ENCODE measurements at regions not wholly inside any gene's neighbourhood (a gene's known extent, or its start where the extent isn't known, plus 50 kb on each side); places are given as distances from the start of the nearest gene placed in this dataset.
"Not testable (repeated sequence)": the region's sequence is repeated elsewhere in the genome, so short reads cannot be mapped to it uniquely, and the experiment has no call there.

GRCh38 chr5:54792611-54793404 lies 192.6 kb downstream of the ESM1 start:
- in situ Hi-C loops (cut with HindIII; ENCODE audit: low sequenced_read_pairs): no loop called here

GRCh38 chr5:54787910-54788309 lies 197.5 kb downstream of the ESM1 start:
- in situ Hi-C loops (cut with HindIII; ENCODE audit: low sequenced_read_pairs); DNase-seq (ENCODE audit: low spot score): not testable (repeated sequence)

More at GRCh38 chr5:54792611-54793404, 192.6 kb downstream of the ESM1 start:
- peak; percentile 74 for DNase-seq (ENCODE audit: low spot score)

- peak; percentile 91 for DNase-seq (ENCODE audit: low spot score)
- in situ Hi-C loops (cut with HindIII; ENCODE audit: low sequenced_read_pairs): no loop called here
Observed at GRCh38 chr5:54785729-54786591, 199.4 kb downstream of the ESM1 start.

- no peak for DNase-seq (ENCODE audit: low spot score)
- in situ Hi-C loops (cut with HindIII; ENCODE audit: low sequenced_read_pairs): no loop called here
Observed at GRCh38 chr5:54778783-54779182, 206.6 kb downstream of the ESM1 start.

GRCh38 chr5:54775645-54776044 lies 209.7 kb downstream of the ESM1 start:
- DNase-seq (ENCODE audit: low spot score): peak; percentile 48
- in situ Hi-C loops (cut with HindIII; ENCODE audit: low sequenced_read_pairs): no loop called here

GRCh38 chr5:54774281-54775170 lies 210.9 kb downstream of the ESM1 start:
- no peak for DNase-seq (ENCODE audit: low spot score)
- in situ Hi-C loops (cut with HindIII; ENCODE audit: low sequenced_read_pairs): no loop called here

- in situ Hi-C loops (cut with HindIII; ENCODE audit: low sequenced_read_pairs): no loop called here
- DNase-seq (ENCODE audit: low spot score): no peak
Observed at GRCh38 chr5:54772684-54773083, 212.7 kb downstream of the ESM1 start.

- DNase-seq (ENCODE audit: low spot score): no peak
Observed at GRCh38 chr5:54772231-54772630, 213.2 kb downstream of the ESM1 start.

GRCh38 chr5:54769746-54770145 lies 215.6 kb downstream of the ESM1 start:
- no peak for DNase-seq (ENCODE audit: low spot score)
- in situ Hi-C loops (cut with HindIII; ENCODE audit: low sequenced_read_pairs): no loop called here

More at GRCh38 chr5:54772231-54772630, 213.2 kb downstream of the ESM1 start:
- in situ Hi-C loops (cut with HindIII; ENCODE audit: low sequenced_read_pairs): no loop called here

- DNase-seq (ENCODE audit: low spot score): no peak
- in situ Hi-C loops (cut with HindIII; ENCODE audit: low sequenced_read_pairs): no loop called here
Observed at GRCh38 chr5:54769072-54769471, 216.3 kb downstream of the ESM1 start.

GRCh38 chr5:54766748-54767147 lies 218.6 kb downstream of the ESM1 start:
- in situ Hi-C loops (cut with HindIII; ENCODE audit: low sequenced_read_pairs): no loop called here
- DNase-seq (ENCODE audit: low spot score): no peak

- in situ Hi-C loops (cut with HindIII; ENCODE audit: low sequenced_read_pairs): no loop called here
- DNase-seq (ENCODE audit: low spot score): no peak
Observed at GRCh38 chr5:54765165-54766028, 220.0 kb downstream of the ESM1 start.

- in situ Hi-C loops (cut with HindIII; ENCODE audit: low sequenced_read_pairs): no loop called here
- DNase-seq (ENCODE audit: low spot score): peak; percentile 49
Observed at GRCh38 chr5:54764102-54765090, 221.0 kb downstream of the ESM1 start.

GRCh38 chr5:54761213-54761701 lies 224.1 kb downstream of the ESM1 start:
- in situ Hi-C loops (cut with HindIII; ENCODE audit: low sequenced_read_pairs): no loop called here

GRCh38 chr5:54760182-54760935 lies 225.0 kb downstream of the ESM1 start:
- in situ Hi-C loops (cut with HindIII; ENCODE audit: low sequenced_read_pairs): no loop called here
- DNase-seq (ENCODE audit: low spot score): no peak

More at GRCh38 chr5:54761213-54761701, 224.1 kb downstream of the ESM1 start:
- peak; percentile 85 for DNase-seq (ENCODE audit: low spot score)

- DNase-seq (ENCODE audit: low spot score): peak; percentile 53
- in situ Hi-C loops (cut with HindIII; ENCODE audit: low sequenced_read_pairs): no loop called here
Observed at GRCh38 chr5:54758038-54758437, 227.4 kb downstream of the ESM1 start.

All from G401 (cell line).